LNCAP (cell line): ENCODE measurements at regions not wholly inside any gene's neighbourhood (a gene's known extent, or its start where the extent isn't known, plus 50 kb on each side); places are given as distances from the start of the nearest gene placed in this dataset.

Source experiments
- CTCF ChIP-seq: fragments of 450-650 bp; IDR thresholded peaks from 2 replicates; pipeline ENCODE4 v1.5.1; 2017; ENCODE audit warnings: mild to moderate bottlenecking

- TF ChIP-seq CTCF: no peak
Observed at GRCh38 chr2:222058819-222059445, 239.9 kb downstream of the PAX3 start.

DNA sequence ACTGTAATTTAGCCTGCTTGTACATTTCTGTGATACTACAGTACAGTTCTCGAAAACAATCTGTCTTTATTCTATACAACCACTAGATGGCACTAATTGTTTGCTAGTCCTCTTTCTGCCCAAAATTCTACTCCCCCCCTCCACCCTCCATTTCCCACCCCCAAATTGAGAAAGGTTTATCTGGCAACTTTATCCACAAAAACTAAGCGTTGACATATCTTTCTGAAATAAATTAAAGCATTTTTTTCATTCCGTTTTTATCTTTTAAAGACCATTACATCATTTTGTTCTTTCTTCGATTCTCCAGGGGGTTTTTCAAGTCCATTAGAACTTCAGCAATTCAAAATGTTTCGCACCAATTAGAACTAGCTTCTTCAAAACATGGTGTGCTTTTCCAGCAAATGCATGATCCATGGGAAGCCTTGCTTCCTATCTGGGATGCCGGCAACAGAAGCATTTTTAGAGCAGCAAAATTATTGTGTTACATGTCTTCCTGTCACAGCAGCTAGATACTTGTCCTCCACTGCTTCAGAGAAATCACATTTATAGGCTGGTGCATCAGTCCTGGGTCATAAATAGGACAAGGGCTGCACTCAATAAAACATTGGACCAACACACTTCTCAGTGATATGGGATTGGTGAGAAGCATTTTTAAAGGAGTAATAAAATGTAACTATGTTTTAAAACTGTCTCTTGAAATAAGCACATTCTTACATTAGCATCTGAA is 241.3 kb downstream of the PAX3 start:
- TF ChIP-seq CTCF: peak; percentile 60

GRCh38 chr2:222055328-222055727 is 243.5 kb downstream of the PAX3 start:
- TF ChIP-seq CTCF: no peak

- no peak for TF ChIP-seq CTCF
Observed at GRCh38 chr2:222054813-222055212, 244.0 kb downstream of the PAX3 start.

GRCh38 chr2:222052934-222053367 is 245.8 kb downstream of the PAX3 start:
- TF ChIP-seq CTCF: 0 out of 2 replicates have a peak, but pooled peaks have one; percentile 14

GRCh38 chr2:222050981-222051380 is 247.8 kb downstream of the PAX3 start:
- no peak for TF ChIP-seq CTCF

- no peak for TF ChIP-seq CTCF
Observed at GRCh38 chr2:222049946-222050345, 248.9 kb downstream of the PAX3 start.
